ENCODE measurements at regions not wholly inside any gene's neighbourhood (a gene's known extent, or its start where the extent isn't known, plus 50 kb on each side); places are given as distances from the start of the nearest gene placed in this dataset.
A peak's percentile ranks its signal among the peaks of the same experiment; 100 is the strongest.

DNA sequence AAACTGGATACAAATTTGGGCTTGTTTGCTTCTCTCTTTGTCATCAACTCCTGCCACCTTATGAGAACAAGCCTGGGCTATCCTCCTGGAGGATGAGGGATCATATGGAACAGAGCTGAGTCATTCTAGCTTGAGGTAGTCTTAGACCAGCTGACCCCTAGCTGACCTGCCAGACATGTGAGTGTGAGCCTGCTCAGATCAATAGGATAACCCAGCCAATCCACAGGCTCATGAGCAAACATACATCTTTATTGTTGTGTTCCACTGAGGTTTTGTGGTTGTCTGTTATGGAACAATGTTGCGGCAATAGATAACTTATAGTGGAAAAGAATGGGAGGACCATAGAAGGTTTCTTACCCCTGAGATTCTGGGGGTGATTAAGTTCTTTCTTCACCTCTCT, 54.5 kb upstream of the FAM180A start:
- DNase-seq: no peak
- Histone ChIP-seq H3K27me3 (no peaks in the 10 kb centered on the region), H3K27ac (no peak overlapping the region), H3K4me3 (no peak overlapping the region), H3K9me3 (no peaks in the 10 kb centered on the region), H3K4me1 (peaks cover 0 to 8% (median 7%) of the 10 kb centered on the region in 4 donors), H3K36me3 (no peaks in the 10 kb centered on the region)
- WGBS, 2 donors: 96 to 100% methylated on average over 1 of the region's 1 CpG
- TF ChIP-seq POLR2A (IDR thresholded peaks at IDR 0.05) (no peak), POLR2AphosphoS5 (IDR thresholded peaks at IDR 0.05) (no peak), EP300 (IDR thresholded peaks at IDR 0.05) (no peak)
- TF ChIP-seq, protein P1, sequence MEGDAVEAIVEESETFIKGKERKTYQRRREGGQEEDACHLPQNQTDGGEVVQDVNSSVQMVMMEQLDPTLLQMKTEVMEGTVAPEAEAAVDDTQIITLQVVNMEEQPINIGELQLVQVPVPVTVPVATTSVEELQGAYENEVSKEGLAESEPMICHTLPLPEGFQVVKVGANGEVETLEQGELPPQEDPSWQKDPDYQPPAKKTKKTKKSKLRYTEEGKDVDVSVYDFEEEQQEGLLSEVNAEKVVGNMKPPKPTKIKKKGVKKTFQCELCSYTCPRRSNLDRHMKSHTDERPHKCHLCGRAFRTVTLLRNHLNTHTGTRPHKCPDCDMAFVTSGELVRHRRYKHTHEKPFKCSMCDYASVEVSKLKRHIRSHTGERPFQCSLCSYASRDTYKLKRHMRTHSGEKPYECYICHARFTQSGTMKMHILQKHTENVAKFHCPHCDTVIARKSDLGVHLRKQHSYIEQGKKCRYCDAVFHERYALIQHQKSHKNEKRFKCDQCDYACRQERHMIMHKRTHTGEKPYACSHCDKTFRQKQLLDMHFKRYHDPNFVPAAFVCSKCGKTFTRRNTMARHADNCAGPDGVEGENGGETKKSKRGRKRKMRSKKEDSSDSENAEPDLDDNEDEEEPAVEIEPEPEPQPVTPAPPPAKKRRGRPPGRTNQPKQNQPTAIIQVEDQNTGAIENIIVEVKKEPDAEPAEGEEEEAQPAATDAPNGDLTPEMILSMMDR (IDR thresholded peaks at IDR 0.05): no peak
- ATAC-seq (ENCODE audit: low FRiP score in 2 of 2): no peak

DNA sequence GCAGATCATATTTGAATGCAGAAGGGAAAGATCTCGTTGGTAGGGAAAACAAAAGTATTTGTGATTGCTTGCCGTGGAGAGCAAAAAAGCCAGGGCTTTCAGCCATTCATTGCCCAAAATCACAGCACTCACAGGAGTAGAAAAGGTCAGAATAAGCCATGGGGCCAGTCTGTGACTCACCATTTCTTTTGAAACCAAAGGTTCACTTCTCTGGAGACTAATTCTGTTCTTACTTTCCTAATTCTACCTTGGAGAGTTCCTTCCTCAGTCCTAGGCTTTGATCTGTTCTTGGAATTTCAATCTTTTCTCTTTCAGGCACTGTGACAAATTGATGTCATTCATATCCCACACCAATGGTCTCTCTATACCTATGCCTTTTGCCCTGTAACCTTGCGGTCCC, 54.1 kb upstream of the FAM180A start:
- Histone ChIP-seq H3K27ac (no peak overlapping the region), H3K27me3 (no peaks in the 10 kb centered on the region), H3K36me3 (no peaks in the 10 kb centered on the region), H3K4me3 (no peak overlapping the region), H3K9me3 (no peaks in the 10 kb centered on the region), H3K4me1 (peaks cover 0 to 9% (median 7%) of the 10 kb centered on the region in 4 donors)
- DNase-seq (no peak), ATAC-seq (ENCODE audit: low FRiP score in 2 of 2) (no peak)
- TF ChIP-seq EP300 (IDR thresholded peaks at IDR 0.05): no peak
- TF ChIP-seq, protein P1 (IDR thresholded peaks at IDR 0.05): no peak
- no peak for TF ChIP-seq POLR2A (IDR thresholded peaks at IDR 0.05)
- no peak for TF ChIP-seq POLR2AphosphoS5 (IDR thresholded peaks at IDR 0.05)
- 72 to 75% methylated on average over 3 of the region's 3 CpGs for WGBS, 2 donors

DNA sequence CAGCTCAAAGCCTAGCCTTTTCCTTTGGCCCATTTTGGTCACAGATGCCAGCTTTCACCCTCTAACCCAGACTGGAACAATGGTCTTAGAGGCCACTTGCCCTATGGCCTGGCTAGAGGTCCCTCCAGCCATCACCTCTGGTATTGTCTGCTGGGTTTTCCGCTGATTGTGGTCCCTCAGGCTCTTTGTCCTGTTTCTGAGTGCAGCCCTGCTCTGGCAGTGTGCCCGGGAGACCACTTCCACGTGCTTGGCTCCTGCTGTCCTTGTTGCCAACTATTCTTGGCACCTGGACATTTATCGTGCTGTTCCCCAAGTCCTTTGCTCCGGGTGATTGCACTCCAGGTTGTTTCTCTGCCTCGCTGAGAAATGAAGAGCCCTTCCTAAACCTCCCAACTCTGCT, 53.3 kb upstream of the FAM180A start:
- Histone ChIP-seq H3K27me3 (no peaks in the 10 kb centered on the region), H3K9me3 (no peaks in the 10 kb centered on the region), H3K4me3 (no peak overlapping the region), H3K27ac (no peak overlapping the region), H3K36me3 (no peaks in the 10 kb centered on the region), H3K4me1 (peaks cover 0 to 9% (median 7%) of the 10 kb centered on the region in 4 donors)
- 58 to 67% methylated on average over 6 of the region's 6 CpGs for WGBS, 2 donors
- no peak for TF ChIP-seq EP300 (IDR thresholded peaks at IDR 0.05)
- TF ChIP-seq, protein P1 (IDR thresholded peaks at IDR 0.05): no peak
- TF ChIP-seq POLR2AphosphoS5 (IDR thresholded peaks at IDR 0.05): no peak
- TF ChIP-seq POLR2A (IDR thresholded peaks at IDR 0.05): no peak
- no peak for ATAC-seq (ENCODE audit: low FRiP score in 2 of 2)
- DNase-seq: no peak

DNA sequence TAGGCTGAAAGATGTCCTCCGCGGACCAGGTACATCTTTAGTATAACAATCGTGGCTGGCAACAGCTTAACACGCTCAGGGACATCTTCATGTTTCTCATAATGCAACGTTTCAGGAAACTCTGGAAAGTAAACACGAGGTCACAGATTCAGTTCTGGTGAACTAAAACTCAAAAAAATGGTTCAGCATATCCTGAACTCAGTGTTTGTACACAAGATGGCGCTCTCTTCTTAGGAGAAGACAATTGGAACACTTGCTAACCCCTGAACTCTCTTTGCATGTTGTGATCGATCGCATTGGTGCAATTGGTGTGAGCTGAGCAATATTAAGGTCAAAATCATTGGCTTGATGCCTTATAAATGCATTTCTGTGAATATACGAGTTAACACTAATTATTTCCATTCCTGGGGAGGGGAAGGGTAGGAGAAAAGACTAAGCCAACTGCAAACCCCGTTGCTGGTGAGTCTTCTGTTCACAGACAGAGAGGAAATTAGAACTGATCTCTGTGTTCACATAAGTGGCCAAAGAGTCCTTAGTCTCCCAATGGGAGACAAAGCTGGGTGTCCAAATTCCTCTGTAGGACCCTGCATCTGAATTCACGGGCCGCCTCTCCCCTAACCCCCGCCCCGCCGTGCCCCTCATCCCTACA, 52.6 kb upstream of the FAM180A start:
- H3K4me3 ChIP-seq: no peak overlapping the region
- 31 to 38% methylated on average over 15 to 16 of the region's 16 CpGs for WGBS, 2 donors

More for the DNA sequence above, 52.6 kb upstream of the FAM180A start:
- no peaks in the 10 kb centered on the region for H3K9me3 ChIP-seq
- ATAC-seq (ENCODE audit: low FRiP score in 2 of 2): peak in 1 of 2 donors; percentile 77
- no peaks in the 10 kb centered on the region for H3K36me3 ChIP-seq
- peak in 1 of 2 donors; percentile 38 for DNase-seq
- H3K27ac ChIP-seq: no peak overlapping the region
- TF ChIP-seq, protein P1 (IDR thresholded peaks at IDR 0.05): peak; percentile 49 to 84 (median 76)
- TF ChIP-seq POLR2A (IDR thresholded peaks at IDR 0.05): no peak
- H3K4me1 ChIP-seq: peaks cover 0 to 9% (median 7%) of the 10 kb centered on the region in 4 donors
- H3K27me3 ChIP-seq: no peaks in the 10 kb centered on the region
